A549 (cell line): ENCODE measurements at regions not wholly inside any gene's neighbourhood (a gene's known extent, or its start where the extent isn't known, plus 50 kb on each side); places are given as distances from the start of the nearest gene placed in this dataset.

ENCODE experiments used
- HOXA7 ChIP-seq: fragments of 250-450 bp; sonication (Bioruptor Pico); IDR thresholded peaks from 2 replicates; pipeline ENCODE4 v1.5.0; 2020; ENCODE audit warnings: mild to moderate bottlenecking, moderate library complexity
- POLR2A ChIP-seq: IDR thresholded peaks from 2 replicates; pipeline ENCODE4 v1.6.1; 2012; ENCODE audit warnings: mild to moderate bottlenecking, low read length
- RAD21 ChIP-seq, 2 experiments: fragments of >200 bp in 1 of 2; sonication (Bioruptor Twin) in 1 of 2; formaldehyde crosslinking in 1 of 2; IDR thresholded peaks in 1 of 2; conservative IDR thresholded peaks in 1 of 2; 2 replicates in 1 of 2; 3 replicates in 1 of 2; pipeline ENCODE4 v1.6.1; 2012 to 2018; ENCODE audit warnings: inconsistent platforms in 1 of 2
- RNF2 ChIP-seq: fragments of 200-600 bp; sonication (generic); IDR thresholded peaks from 2 replicates; pipeline ENCODE4 v1.6.1; 2016; ENCODE audit warnings: low read depth, mild to moderate bottlenecking, antibody characterized with exemption, moderate library complexity, borderline replicate concordance
- ZNF302 ChIP-seq: fragments of 250-450 bp; sonication (Bioruptor Pico); IDR thresholded peaks from 2 replicates; pipeline ENCODE4 v1.9.0; 2021; ENCODE audit warnings: inconsistent platforms, mild to moderate bottlenecking, moderate library complexity

GRCh38 chr2:3113769-3114168 is 263.8 kb downstream of the EIPR1 start:
- no peak for TF ChIP-seq ZNF302
- TF ChIP-seq HOXA7 (CRISPR knock-in tag) = no peak
- TF ChIP-seq RAD21 (conservative IDR thresholded peaks at IDR 0.05 in 1 of 2, IDR thresholded peaks at IDR 0.05 in 1 of 2) = no peak
- TF ChIP-seq RNF2 = no peak
- TF ChIP-seq POLR2A = no peak
